ENCODE measurements at regions not wholly inside any gene's neighbourhood (a gene's known extent, or its start where the extent isn't known, plus 50 kb on each side); places are given as distances from the start of the nearest gene placed in this dataset.
"Not testable (repeated sequence)": the region's sequence is repeated elsewhere in the genome, so short reads cannot be mapped to it uniquely, and the experiment has no call there.

GRCh38 chr2:242109819-242110218 is 240.3 kb downstream of the RTP5 start:
- H3K23ac ChIP-seq (ENCODE audit: insufficient read length); POLR2A ChIA-PET (ENCODE audit: partially characterized antibody); H4K20me1 ChIP-seq (replicated peaks in 1 of 2; ENCODE audit: control insufficient read depth in 1 of 2, insufficient read depth in 2 of 2, low read length in 2 of 2): not testable (repeated sequence)

GRCh38 chr2:242111954-242112353 is 242.4 kb downstream of the RTP5 start:
- H4K91ac ChIP-seq (replicated peaks; ENCODE audit: insufficient read length, low read length); H3K27ac ChIP-seq (ENCODE audit: low read depth, low read length); H3K9me3 ChIP-seq (ENCODE audit: insufficient read depth in 2 of 2, low read depth in 1 of 2, low read length in 1 of 2); H3K79me2 ChIP-seq (ENCODE audit: control insufficient read depth in 1 of 2, insufficient read depth in 2 of 2, low read length in 2 of 2); H3K4me1 ChIP-seq (replicated peaks in 1 of 4; ENCODE audit: control insufficient read depth in 3 of 4, insufficient read depth in 4 of 4, low read length in 3 of 4); CTCF ChIA-PET (ENCODE audit: partially characterized antibody); H4K8ac ChIP-seq (ENCODE audit: extremely low read depth, insufficient read depth, low read length); POLR2A ChIA-PET (ENCODE audit: partially characterized antibody); H3K4me2 ChIP-seq (ENCODE audit: insufficient read depth in 1 of 2, low read depth in 2 of 2, low read length in 2 of 2); H3K4ac ChIP-seq (replicated peaks; ENCODE audit: insufficient read length, low read depth, low read length); H3K23me2 ChIP-seq (ENCODE audit: low read depth, low read length); H2AFZ ChIP-seq (ENCODE audit: low read length); H3K36me3 ChIP-seq (ENCODE audit: control insufficient read depth in 2 of 4, insufficient read depth in 4 of 4, low read length in 3 of 4); H3K56ac ChIP-seq (replicated peaks; ENCODE audit: insufficient read length, low read depth, low read length); H4K20me1 ChIP-seq (replicated peaks in 1 of 2; ENCODE audit: control insufficient read depth in 1 of 2, insufficient read depth in 2 of 2, low read length in 2 of 2); H2BK20ac ChIP-seq (ENCODE audit: low read length); H3K27me3 ChIP-seq (replicated peaks in 1 of 4; ENCODE audit: control insufficient read depth in 3 of 4, extremely low read depth in 1 of 4, insufficient read depth in 3 of 4, low read length in 3 of 4); H2BK12ac ChIP-seq (ENCODE audit: low read depth, low read length); FAIRE-seq; H2BK5ac ChIP-seq (ENCODE audit: low read depth, low read length); H2AK5ac ChIP-seq (ENCODE audit: low read depth, low read length); H3K4me3 ChIP-seq (ENCODE audit: extremely low read depth in 1 of 4, insufficient read depth in 2 of 4, low read depth in 3 of 4, low read length in 4 of 4); DNase-seq (ENCODE audit: low read depth in 1 of 2, low spot score in 2 of 2); H3K23ac ChIP-seq (ENCODE audit: insufficient read length); H3K9ac ChIP-seq (replicated peaks in 1 of 4; ENCODE audit: extremely low read depth in 1 of 4, low read depth in 3 of 4, low read length in 3 of 4); H4K5ac ChIP-seq (ENCODE audit: insufficient read length, low read depth, low read length); H3K79me1 ChIP-seq (ENCODE audit: low read depth, low read length); H3K18ac ChIP-seq (ENCODE audit: extremely low read depth, low read length); H3K14ac ChIP-seq (ENCODE audit: insufficient read length); H2BK15ac ChIP-seq (ENCODE audit: low read length); H2BK120ac ChIP-seq (replicated peaks; ENCODE audit: low read depth, low read length): not testable (repeated sequence)
- WGBS, 2 experiments (ENCODE audit: extremely low coverage in 1 of 2, insufficient coverage in 1 of 2, insufficient read length in 1 of 2, insufficient replicate concordance in 2 of 2, low coverage in 1 of 2, low lambda C conversion rate in 2 of 2, missing lambda C conversion rate in 1 of 2), result 92% methylated on average over 2 of the region's 4 CpGs; no CpG with 5 or more reads in 1 of the 2 experiments

More at GRCh38 chr2:242109819-242110218, 240.3 kb downstream of the RTP5 start:
- H3K18ac ChIP-seq (ENCODE audit: extremely low read depth, low read length); H4K5ac ChIP-seq (ENCODE audit: insufficient read length, low read depth, low read length); H3K9ac ChIP-seq (replicated peaks in 1 of 4; ENCODE audit: extremely low read depth in 1 of 4, low read depth in 3 of 4, low read length in 3 of 4); DNase-seq (ENCODE audit: low read depth in 1 of 2, low spot score in 2 of 2); H2BK15ac ChIP-seq (ENCODE audit: low read length); H3K27ac ChIP-seq (ENCODE audit: low read depth, low read length); H2BK20ac ChIP-seq (ENCODE audit: low read length); H3K14ac ChIP-seq (ENCODE audit: insufficient read length); CTCF ChIA-PET (ENCODE audit: partially characterized antibody); FAIRE-seq; H4K91ac ChIP-seq (replicated peaks; ENCODE audit: insufficient read length, low read length); H2BK5ac ChIP-seq (ENCODE audit: low read depth, low read length); H3K27me3 ChIP-seq (replicated peaks in 1 of 4; ENCODE audit: control insufficient read depth in 3 of 4, extremely low read depth in 1 of 4, insufficient read depth in 3 of 4, low read length in 3 of 4); H2BK12ac ChIP-seq (ENCODE audit: low read depth, low read length); H3K4ac ChIP-seq (replicated peaks; ENCODE audit: insufficient read length, low read depth, low read length); H3K9me3 ChIP-seq (ENCODE audit: insufficient read depth in 2 of 2, low read depth in 1 of 2, low read length in 1 of 2); H2AFZ ChIP-seq (ENCODE audit: low read length); H3K4me3 ChIP-seq (ENCODE audit: extremely low read depth in 1 of 4, insufficient read depth in 2 of 4, low read depth in 3 of 4, low read length in 4 of 4); H3K79me1 ChIP-seq (ENCODE audit: low read depth, low read length); H3K79me2 ChIP-seq (ENCODE audit: control insufficient read depth in 1 of 2, insufficient read depth in 2 of 2, low read length in 2 of 2); H3K4me2 ChIP-seq (ENCODE audit: insufficient read depth in 1 of 2, low read depth in 2 of 2, low read length in 2 of 2); H3K23me2 ChIP-seq (ENCODE audit: low read depth, low read length); H4K8ac ChIP-seq (ENCODE audit: extremely low read depth, insufficient read depth, low read length); H3K36me3 ChIP-seq (ENCODE audit: control insufficient read depth in 2 of 4, insufficient read depth in 4 of 4, low read length in 3 of 4); H3K56ac ChIP-seq (replicated peaks; ENCODE audit: insufficient read length, low read depth, low read length); H2AK5ac ChIP-seq (ENCODE audit: low read depth, low read length); H2BK120ac ChIP-seq (replicated peaks; ENCODE audit: low read depth, low read length); H3K4me1 ChIP-seq (replicated peaks in 1 of 4; ENCODE audit: control insufficient read depth in 3 of 4, insufficient read depth in 4 of 4, low read length in 3 of 4): not testable (repeated sequence)
- 91% methylated on average over 8 of the region's 10 CpGs; no CpG with 5 or more reads in 1 of the 2 experiments for WGBS, 2 experiments (ENCODE audit: extremely low coverage in 1 of 2, insufficient coverage in 1 of 2, insufficient read length in 1 of 2, insufficient replicate concordance in 2 of 2, low coverage in 1 of 2, low lambda C conversion rate in 2 of 2, missing lambda C conversion rate in 1 of 2)

All from H1 (cell line).